HT-29 (cell line): ENCODE measurements at regions not wholly inside any gene's neighbourhood (a gene's known extent, or its start where the extent isn't known, plus 50 kb on each side); places are given as distances from the start of the nearest gene placed in this dataset.

Experiments used
- DNase-seq: peaks from one replicate; pipeline ENCODE4 v3.0.0-alpha.2; 2015; ENCODE audit warnings: low spot score

GRCh38 chr18:64992654-64993053, 758.2 kb upstream of the CDH7 start:
- DNase-seq = no peak

DNA sequence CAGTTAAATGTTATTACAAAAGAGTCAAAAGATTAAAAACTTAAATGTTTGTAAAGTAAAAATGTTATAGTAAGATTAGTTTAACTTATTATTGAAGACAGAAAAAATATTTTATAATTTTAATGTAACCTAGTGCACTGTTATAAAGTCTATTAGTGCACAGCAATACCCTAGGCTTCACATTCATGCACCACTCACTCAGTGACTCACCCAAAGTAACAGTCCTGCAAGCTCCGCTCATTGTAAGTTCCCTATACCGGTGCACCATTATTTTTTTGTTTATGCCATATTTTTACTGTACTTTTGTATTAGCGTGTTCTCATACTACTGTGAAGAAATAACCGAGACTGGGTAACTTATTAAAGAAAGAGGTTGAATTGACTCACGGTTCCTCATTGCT, 759.7 kb upstream of the CDH7 start:
- no peak for DNase-seq

GRCh38 chr18:64986906-64987495, 763.8 kb upstream of the CDH7 start:
- no peak for DNase-seq

- no peak for DNase-seq
Observed at GRCh38 chr18:64983497-64984238, 767.1 kb upstream of the CDH7 start.

GRCh38 chr18:64982414-64983055, 768.3 kb upstream of the CDH7 start:
- no peak for DNase-seq

DNA sequence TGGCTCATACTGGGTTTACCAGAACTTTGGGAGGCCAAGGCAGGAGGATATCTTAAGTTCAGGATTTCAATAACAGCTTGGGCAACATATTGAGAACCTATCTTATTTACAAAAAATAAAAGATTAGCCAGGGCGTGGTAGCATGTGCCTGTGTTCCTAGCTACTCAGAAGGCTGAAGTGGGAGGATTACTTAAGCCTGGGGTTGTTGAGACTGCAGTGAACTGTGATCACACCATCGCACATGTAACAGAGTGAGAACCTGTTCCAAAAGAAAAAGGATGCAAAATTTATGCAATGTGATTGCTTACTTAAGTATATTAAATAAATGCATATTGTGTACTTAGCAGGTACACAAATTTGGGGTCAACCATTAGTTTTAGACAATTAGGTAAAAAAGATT, 768.9 kb upstream of the CDH7 start:
- no peak for DNase-seq

- no peak for DNase-seq
Observed at GRCh38 chr18:64979791-64980190, 771.0 kb upstream of the CDH7 start.

- no peak for DNase-seq
Observed at GRCh38 chr18:64974391-64975125, 776.3 kb upstream of the CDH7 start.

DNA sequence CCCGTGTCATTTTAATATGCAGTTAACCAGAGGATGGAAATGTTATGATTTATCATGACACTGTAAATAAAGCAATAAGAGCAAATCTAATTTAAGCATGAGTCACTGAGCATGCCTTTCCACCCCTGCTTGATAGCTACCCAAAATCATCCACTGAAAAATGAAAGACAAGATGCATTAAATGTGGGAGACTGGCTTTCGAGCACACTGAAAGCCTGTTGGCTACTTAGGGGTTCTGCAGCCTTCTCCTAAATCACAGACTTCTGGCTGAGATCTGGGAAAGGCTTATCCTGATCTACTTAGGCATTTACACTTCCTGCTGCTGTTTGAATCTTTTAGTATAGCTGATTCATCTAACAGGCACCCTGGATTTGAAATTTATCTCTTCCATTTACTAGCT, 778.3 kb upstream of the CDH7 start:
- DNase-seq = no peak

DNA sequence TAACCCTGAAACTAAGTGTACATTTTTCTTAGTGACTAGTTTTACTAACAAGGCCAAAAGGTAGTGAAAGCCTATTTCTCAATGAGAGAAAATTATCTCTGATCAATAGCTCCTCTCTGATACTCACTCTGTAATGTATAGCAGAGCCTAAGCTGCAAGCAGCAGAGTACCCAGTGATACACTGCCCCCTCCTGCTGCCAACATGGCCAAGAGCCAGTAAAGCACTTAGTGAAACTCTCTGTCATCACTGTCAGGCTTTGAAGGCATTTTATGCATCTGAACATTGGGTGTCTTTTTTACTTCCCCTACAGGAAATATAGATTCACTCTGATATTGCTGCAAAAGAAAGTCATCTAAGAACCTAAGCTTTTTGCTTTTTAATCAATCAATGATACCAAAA, 784.1 kb upstream of the CDH7 start:
- DNase-seq = no peak

DNA sequence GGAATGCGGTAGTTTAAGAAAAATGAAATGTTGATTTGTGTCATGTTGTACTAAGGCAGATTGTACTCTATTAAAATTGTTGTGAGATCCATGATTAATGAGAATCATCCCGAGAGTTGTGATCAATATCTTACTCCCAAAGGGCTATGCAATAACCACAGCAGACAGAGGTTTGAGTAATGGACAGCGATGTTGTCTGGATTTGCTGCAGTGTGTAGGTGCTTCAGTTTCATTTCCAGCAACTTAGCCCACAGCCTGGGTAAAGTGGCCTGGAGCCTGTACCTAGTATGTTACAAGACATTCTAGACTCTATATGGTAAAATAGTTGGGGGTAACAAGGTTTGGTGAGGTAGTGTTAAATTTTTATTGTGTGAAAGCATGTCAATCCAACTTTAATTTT, 794.3 kb upstream of the CDH7 start:
- no peak for DNase-seq

- no peak for DNase-seq
Observed at GRCh38 chr18:64949885-64950284, 800.9 kb upstream of the CDH7 start.

DNA sequence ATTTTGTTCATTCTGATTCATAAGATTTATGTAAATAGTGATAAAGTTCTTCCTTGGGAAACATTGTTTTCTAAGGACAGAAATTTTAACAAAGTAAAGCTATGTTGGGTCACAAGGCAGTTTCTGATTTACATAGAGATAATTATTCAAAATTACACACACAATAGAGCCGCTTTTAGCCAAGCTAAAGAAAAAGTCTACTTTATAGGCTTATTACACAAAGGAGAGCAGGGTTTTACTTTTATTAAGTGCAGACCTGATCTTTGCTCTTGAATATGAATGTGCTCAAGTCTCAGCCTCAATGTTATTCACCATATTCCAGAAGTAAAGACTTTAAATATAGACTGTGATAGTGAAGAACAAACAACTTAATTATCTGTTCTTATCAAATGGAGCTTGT, 787.8 kb upstream of the LINC00305 start:
- no peak for DNase-seq

DNA sequence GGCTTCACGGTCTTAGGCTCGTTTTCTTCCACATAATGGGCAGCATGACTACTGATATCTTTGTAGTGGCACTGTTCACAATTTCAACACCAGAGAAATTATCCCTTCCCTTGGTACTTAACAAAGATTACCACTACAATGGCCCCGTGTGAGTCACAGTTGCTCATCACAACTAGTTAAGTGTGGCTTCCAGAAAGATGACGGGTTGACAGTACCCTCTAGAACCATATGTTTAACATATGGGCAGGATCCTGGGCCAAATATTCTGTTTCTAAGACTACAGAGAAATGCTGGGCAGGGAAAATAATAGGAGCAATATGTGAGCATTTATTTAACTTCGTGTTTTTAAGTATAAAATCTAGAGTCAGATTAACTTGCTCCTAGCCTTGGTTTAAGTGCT, 780.1 kb upstream of the LINC00305 start:
- no peak for DNase-seq

- no peak for DNase-seq
Observed at GRCh38 chr18:64919971-64920570, 771.2 kb upstream of the LINC00305 start.

GRCh38 chr18:64918851-64919250, 770.0 kb upstream of the LINC00305 start:
- DNase-seq = no peak

DNA sequence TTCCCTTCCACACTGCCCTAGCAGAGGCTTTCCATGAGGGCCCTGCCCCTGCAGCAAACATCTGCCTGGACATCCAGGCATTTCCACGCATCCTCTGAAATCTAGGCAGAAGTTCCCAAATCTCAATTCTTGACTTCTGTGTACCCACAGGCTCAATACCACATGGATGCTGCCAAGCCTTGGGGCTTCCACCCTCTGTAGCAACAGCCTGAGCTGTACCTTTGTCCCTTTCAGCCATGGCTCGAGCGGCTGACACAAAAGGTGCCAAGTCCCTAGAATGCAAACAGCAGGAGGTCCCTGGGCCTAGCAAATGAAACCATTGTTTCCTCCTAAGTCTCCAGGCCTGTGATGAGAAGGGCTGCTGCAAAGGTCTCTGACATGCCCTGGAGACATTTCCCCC, 744.5 kb upstream of the LINC00305 start:
- no peak for DNase-seq

- no peak for DNase-seq
Observed at GRCh38 chr18:64888956-64889355, 740.1 kb upstream of the LINC00305 start.

- no peak for DNase-seq
Observed at GRCh38 chr18:64886995-64887394, 738.1 kb upstream of the LINC00305 start.

DNA sequence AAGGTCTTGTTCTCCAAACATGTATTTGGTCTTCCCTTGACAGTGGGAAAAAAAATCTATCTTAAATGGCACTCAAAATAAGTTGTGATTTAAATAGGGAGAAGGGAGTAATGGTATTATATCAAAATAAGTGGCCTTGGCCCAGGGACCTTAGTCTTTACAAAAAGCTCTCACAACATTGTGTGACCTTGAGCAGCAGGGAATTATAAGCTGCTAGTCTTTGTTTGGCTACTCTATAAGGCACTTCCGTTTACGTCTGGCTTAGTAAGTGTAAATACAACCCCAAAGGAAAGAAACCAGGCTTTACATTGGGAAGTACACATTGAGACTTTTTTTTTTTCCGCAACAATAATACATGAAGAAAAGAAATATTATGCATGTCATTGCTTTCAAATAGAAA, 734.0 kb upstream of the LINC00305 start:
- no peak for DNase-seq

DNA sequence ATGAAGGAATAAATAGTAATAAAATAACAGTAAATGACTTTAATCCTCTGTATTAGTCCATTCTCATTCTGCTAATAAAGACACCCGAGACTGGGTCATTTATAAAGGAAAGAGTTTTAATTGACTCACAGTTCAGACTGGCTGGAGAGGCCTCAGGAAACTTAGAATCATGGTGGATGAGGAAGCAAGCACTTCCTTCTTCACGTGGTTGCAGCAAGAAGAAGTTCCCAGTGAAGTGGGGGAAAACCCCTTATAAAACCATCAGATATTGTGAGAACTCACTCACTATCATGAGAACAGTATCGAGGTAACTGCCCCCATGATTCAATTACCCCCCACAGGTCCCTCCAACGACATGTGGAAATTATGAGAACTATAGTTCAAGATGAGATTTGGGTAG, 727.9 kb upstream of the LINC00305 start:
- no peak for DNase-seq
